HG03196 (cell line): ENCODE measurements at regions not wholly inside any gene's neighbourhood (a gene's known extent, or its start where the extent isn't known, plus 50 kb on each side); places are given as distances from the start of the nearest gene placed in this dataset.
"Not testable (repeated sequence)": the region's sequence is repeated elsewhere in the genome, so short reads cannot be mapped to it uniquely, and the experiment has no call there.

Experiments used
- ATAC-seq: cut with Tn5 transposase; IDR thresholded peaks from one replicate; pipeline ENCODE4 v1.9.1; 2021; ENCODE audit not compliant: unreplicated experiment

DNA sequence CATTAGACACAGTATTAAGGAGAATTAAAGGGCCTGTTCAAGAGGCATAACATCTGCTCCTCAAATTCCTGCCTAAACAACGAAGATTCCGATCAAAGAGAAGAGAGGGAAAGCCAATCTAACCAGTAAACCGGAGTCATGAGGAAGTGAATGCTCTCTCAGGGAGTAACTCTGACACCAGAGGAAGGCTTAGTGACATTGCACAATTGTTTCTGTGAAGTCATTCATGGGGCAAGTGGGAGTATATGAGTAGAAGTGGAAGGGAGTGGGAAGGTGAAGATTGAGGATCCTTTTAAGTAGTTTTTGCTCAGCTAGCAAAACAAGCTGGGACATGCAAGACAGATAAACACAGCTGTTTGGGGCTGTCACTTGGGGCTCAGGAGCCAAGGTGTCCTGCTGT, 136.4 kb upstream of the FAM174A start:
- ATAC-seq: not testable (repeated sequence)

DNA sequence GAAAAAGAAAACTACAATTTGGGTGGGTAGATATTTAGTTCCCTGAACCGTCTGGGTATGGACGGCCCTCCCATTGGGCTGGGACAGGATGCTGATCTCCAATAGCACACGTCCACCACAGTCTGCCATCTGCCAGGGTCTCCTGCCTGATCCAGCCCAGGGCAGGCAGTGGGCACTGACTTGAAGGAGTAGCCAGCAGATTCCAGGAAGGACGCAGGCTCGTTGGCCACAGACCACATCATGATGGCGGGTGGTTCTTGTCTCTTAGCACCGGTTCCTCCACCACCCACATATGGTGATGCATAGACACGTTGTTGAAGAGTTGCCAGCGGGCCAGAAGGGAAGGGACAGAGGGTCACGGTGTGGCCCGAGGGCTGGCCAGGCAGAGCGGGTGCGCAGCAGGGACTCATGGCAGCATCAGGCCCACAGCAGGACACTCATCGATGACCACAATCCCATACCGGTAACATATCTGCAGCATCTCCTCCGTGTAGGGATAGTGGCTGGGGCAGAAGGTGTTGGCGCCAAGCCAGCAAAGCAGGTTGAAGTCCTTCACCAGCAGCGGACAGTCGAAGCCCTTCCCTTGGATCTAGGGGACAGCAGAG, 155.8 kb upstream of the FAM174A start:
- not testable (repeated sequence) for ATAC-seq

DNA sequence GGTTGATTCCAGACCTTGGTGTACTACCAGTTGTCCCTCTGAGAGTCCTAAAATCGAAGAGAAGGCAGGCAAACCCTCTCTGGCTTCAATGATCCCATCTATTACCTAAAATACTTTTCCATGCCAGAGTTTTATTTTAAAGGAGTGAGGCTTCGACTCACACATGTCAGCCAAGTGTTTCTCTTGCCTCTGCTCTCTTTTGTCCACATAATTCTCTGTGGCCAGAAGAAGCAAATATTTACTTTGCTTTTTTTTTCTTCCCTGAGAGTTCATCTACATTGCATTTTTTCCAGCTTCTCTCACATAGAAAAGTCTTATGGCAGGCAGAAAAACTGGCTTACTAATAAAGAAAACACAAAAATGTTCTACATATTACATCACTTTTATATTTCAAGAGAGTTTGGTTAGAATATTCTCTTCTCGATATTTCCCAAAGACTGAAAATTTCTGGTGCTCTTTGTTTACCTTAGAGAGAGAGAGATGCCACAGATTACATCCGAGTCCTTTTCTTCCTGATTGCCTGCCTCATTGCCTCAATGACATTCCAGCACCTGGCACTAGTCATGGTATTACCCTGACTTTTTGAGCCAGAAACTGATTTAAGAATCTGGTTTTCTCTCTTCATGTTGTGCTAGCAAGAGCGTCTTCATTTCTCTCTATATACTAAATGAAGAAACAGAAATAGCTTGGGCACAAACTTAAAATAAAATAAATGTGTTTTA, 170.3 kb upstream of the FAM174A start:
- ATAC-seq: not testable (repeated sequence)

DNA sequence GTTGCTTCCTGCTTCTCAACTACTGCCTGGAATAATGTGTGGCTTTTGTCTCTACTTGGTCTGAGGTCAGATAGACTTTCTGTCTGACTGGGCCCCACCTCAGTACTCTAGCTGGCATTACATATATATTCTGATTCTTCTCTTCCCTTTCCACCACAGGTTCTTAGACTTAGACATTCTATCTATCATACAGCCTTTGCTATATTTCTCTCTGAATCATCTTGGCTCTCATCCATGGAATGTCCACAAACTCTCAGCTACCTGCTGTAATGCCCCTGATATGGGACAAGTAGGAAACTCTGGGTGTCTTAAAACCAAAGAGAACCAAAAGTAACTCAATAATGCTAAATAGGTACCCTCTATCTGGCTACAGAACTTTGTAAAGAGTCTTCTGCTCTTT, 170.8 kb upstream of the FAM174A start:
- ATAC-seq: not testable (repeated sequence)

DNA sequence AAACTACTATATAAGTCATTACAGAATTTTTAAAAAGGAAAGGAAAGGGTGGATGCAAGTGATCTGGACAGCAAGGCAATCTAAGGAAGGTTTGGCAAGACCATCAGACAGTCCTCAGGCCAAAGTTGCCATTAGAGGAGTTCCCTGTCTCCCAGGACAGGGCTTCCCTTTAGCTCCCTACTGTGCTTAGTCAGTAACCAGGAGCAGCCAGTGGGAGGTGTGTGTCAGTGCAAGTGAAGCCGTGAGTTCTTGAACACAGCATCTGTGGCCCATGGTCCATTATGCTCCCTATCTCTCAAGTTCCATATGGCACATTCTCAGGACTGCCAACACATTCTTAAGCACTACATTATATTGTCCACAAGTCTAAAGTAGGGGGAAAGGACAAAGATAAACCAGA, 175.2 kb upstream of the FAM174A start:
- not testable (repeated sequence) for ATAC-seq

DNA sequence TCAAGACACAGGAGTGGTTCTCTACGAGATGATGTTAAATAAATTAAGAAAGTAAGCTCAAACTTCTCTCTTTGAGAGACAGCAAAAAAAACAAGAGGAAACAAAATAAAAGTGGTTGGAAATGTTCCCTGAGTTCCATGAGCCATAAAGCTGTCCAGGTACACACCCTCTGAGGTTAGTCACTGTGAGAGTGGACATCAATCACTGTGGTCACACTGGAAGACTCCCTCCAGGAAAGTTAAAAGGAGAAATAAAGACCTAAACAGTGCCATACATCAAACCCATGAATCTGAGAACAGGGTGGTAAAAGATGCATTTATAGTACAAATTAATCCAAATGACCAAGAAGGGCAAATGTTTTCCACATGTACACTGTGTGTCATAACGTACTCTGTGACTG, 188.9 kb upstream of the FAM174A start:
- not testable (repeated sequence) for ATAC-seq

DNA sequence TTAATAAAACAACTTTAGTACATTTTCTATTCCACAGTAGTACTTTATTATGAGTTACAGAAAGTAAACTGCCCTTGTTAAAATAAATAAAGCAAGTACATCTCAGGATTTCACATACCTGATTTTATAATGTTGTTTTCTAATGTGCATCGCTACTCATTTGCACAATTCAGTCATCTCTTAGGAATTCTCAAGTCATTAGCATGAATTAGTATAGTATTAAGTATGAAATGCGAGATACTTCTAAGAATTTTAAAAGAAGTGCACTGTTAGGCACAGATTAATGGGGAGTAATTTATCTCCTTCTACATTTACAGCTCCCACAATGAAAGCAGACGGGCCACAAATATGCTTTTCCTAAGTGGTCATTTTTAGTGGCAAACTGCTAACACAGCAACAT, 193.7 kb upstream of the FAM174A start:
- not testable (repeated sequence) for ATAC-seq

DNA sequence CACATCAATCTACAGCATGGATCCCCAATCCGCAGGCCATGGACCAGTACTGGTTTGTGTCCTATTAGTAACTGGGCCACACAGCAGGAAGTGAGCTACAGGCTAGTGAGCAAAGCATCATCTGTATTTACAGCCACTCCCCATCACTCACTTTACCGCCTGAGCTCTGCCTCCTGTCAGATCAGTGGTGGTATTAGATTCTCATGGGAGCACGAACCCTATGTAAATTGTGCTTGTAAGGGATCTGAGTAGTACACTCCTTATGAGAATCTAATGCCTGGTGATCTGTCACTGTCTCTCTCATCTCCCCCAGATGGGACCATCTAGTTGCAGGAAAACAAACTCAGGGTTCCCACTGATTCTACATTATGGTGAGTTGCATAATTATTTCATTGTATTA, 212.7 kb upstream of the FAM174A start:
- no peak for ATAC-seq

DNA sequence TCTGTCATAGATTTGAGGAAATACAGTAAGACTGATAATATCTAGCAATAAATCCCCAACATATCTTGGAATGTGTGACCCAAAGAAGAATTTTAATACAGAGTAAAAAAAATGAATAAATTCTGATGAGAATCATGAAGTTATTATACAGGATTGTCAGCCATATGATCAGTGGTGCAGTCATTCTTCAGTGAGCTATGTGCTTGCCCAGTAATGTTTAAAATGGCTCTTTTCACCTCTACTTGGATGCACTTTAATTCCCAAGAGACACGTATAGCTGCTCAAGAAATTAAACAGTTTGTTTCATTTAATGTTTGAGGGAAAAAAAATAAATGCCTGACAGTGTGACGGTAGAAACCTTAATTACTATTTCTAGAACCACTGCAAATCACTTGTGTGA, 215.3 kb upstream of the FAM174A start:
- ATAC-seq: no peak

DNA sequence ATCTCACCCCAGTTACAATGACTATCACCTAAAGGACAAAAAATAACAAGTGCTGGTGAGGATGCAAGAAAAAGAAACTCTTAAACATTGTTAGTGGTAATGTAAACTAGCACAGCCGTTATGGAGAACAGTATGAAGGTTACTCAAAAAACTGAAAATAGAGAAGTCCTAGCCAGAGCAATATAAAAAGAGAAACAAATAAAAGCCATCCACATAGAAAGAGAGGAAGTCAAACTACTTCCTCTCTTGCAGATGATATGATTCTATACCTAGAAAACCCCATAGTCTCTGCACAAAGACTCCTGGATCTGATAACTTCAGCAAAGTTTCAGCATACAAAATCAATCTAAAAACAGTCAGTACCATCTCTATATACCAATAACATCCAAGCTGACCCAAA, 221.5 kb upstream of the FAM174A start:
- ATAC-seq: no peak

DNA sequence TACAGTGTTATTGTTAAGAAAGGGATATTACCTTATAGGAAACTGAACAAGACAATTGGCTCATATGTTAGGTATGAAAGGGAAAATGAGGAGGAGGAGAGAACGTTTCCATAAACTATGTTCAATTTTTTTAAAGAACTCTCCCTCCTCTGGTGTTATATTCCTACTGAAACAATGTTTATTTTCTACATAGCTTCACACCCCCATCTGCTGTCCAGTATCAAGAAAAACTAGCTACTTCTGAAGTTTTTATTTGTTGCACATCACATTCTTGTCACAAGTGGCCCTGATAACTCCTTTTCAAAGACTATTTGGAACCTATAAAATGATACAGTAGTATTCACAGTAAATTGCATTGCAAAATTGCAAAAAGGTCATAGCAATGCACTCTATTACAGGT, 223.4 kb upstream of the FAM174A start:
- no peak for ATAC-seq

DNA sequence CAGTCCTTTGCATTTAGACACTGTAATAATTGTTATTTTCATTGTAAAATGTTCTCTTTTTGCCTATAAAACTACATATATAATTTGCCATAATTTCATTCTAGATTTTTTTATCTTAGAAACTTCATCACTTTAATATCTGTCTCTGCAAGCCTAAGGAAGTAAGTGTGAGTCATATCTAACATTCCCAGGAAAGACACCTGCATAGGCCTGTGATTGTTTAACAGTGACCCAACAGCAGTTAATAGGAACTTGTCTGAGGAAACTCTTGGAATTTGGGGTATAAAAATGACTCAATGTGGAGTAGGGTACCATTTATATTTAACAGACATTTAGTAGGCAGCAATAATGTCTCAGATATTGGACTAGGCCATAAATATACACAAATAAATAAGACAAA, 229.2 kb upstream of the FAM174A start:
- ATAC-seq: no peak

DNA sequence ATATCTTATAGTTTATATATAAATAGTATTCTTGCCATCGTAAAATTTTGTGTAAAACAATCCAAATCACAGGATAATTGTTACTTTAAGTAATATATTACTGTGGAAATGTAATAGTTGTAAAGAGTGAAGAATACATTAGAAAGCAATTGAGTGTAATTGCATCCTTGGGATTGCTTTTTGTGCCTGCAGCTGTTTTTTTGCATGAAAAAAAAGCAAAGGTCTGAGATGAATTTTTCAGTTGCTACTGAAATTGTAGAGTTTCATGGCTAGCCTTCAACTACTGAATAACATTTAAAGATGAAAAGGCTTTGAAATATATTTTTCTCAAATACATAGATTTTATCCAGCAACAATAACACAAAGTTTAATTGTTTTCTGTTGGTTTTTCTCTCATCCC, 232.0 kb upstream of the FAM174A start:
- no peak for ATAC-seq

DNA sequence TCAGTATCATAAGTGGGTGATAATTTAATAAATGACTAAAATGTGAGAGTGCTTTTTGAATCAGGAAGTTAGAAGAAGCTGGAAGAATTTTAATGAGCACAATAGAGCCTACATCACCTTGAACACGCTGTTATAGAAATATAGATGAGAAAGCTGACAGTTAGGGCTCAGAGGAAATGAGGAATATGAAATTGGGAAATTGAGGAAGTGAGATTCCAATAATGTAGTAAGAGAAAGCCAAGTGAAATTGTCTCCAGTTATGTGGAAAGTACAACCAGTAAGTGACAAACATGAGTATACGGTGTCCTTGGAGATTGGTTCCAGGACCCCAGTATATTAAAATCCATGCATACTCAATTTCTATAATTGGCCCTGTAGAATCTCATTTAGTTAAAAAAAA, 235.9 kb upstream of the FAM174A start:
- no peak for ATAC-seq

DNA sequence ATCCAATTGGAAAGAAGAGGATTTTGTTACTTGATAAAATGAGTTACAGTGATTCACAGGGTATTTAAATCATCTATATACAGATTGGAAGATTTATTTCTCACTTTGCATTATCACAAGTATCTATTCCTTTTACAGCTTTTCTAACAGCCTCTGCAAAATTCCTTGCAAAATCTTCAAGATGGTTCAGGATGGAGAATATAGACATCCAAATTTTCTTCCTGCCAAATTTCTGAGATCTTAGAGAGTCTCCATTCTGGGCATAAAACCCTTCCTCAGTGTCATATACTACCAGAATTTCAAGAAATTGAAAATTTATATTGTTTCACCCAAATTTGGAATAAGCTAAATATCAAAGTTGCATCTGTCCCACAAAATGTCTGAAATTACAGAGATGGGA, 259.1 kb upstream of the FAM174A start:
- ATAC-seq: no peak

DNA sequence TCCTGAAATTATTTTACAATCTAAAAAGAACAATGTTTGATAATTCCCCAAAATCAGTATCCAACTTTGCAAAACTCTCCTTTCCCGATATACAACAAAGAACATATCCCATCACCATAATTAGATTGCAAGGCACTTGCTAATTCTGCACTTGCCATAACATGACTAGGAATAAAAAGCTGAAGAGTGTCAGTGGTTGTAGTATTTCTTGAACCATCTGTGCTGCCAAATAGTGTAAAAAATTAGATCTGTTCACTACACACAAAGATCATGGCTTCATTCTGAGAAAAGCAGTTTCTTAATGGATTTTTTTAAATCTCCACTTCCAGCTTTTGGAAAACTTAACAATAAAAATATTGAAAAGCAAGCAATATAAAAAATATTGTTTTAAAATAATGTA, 259.5 kb upstream of the FAM174A start:
- no peak for ATAC-seq

DNA sequence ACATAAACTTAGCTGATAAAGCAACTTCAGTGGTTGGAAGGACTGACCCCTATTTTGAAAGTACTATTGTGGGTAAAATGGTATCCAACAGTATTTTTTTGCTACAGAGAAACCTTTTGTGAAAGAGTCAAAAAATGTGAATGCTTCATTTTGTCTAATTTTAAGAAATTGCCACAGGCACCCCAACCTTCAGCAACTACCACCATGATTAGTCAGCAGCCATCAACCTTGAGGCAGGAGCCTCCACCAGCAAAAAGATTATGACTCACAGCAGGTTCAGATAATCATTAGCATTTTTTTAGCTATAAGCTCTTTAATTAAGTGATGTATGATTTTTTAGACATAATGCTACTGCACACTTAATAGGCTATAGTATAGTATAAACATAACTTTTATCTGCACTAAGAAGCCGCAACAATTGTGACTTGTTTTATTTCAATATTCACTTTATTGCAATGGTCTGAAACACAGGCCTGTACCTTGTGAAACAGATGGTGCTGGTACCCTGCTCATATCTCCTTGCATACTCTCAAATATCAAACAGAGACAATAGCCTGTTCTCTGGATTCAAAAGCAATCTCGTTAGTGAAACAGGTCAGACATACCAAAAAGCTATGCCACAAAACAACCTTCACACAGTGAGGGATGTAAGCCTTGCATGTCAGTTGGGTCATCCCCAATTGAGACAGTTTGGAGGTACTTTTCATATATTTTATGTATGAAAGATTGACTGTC, 261.2 kb upstream of the FAM174A start:
- ATAC-seq: no peak

DNA sequence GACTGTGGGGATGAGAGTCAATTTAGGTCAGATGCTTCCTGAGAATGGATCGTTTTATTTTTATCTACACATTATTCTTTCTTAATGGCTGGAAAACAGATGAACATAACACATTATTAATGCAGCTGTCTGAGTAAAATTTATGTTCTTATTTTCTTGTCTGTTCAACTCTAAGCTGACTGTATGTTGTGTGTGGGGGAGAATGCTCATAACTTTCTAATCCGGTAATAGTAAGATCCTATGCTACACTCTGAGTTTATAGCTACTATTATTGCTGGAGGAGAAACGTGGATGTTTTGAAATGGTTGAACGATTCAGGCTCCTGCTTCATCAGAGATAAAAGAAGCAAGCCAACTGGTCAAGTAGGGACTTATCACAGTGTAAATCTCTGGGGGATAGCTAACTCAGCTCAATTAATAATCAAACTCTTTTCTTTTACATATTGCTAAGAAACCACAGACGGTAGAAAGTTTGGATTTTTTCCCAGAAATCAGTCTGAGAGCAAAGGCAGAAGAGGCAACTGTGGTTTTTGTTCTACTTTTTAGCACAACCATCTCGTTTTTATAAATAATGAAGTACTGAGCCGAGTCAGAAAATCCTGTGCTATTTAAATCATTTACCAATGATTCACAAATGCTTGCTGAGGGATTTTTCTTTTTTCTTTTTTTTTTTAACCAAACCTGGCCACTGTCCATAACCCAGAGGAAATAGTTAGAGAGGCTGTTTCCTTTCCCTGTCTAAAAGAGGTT, 265.0 kb upstream of the FAM174A start:
- ATAC-seq: peak; percentile 70

DNA sequence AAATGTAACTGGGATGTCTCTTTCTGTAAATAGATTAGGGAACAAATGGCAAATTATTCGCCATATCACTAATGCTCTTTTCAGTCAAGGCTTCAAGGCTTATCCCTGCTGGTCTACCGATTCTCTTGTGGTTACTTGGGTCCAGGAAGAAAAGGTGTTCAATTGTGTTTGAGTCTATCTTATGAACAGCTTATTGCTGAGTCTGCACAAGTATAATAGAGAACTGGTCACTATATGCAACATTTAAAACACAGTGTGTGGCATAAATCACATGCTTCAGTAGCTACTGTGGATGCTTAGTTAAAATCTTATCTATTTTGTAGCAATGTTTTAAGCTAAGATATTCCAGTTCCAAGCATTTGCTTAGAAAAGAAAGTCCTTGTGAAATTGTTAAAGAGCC, 274.2 kb upstream of the FAM174A start:
- no peak for ATAC-seq

DNA sequence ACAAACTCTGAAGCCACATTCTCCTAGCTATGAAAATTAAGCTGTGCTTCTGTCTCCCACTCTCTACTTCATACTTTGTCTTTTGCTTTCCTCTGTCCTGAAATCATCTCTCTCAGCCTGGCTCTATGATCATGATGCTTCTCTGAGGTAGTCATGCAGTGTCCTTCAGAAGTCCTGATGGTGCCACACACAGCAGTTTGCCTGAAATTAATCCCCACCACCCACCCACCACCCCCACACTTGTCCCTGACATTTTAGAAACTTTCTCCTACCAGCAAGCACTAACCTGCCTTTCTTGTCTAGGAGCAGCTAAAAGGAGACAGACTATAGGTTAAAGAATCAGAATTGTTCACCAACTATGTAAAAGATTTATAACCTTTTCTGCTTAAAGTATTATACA, 282.2 kb upstream of the FAM174A start:
- ATAC-seq: no peak

DNA sequence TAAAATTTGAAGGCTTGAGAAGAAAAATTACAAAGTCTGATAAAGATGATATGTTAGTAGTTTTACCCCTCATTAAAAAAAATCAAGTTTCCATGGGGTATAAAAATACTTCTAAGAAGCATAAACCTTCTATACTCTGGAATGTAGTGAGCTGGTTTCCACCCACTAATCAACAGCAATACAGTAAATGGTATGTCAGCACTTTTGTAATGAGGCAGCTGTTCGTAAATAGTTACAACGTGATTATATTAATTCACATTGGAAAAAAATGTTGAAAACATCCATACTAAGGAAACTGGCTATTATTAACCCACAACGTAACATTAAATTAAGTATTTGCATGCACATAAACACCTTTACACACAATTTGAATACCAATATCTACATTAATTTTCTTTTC, 283.1 kb upstream of the FAM174A start:
- no peak for ATAC-seq

DNA sequence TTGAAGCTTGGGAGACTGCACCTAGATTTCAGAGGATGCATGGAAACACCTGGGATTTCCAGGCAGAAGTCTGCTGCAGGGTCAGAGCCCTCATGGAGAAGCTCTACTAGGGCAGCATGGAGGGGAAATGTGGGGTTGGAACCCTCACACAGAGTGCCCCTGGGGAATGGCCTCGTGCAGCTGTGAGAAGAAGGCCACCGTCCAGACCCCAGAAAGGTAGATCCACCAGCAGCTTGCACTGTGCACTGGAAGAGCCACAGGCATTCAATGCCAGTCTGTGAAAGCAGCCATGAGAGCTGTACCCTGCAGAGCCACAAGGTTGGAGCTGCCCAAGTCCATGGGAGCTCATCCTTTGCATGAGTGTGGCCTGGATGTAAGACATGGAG, 285.3 kb upstream of the FAM174A start:
- no peak for ATAC-seq
